Sigmoid colon (tissue), 6 donors: ENCODE measurements at regions not wholly inside any gene's neighbourhood (a gene's known extent, or its start where the extent isn't known, plus 50 kb on each side); places are given as distances from the start of the nearest gene placed in this dataset.

Experiments used
- DNase-seq: peaks from one replicate; pipeline ENCODE4 v3.0.0-alpha.2; 2019
- H3K27ac ChIP-seq, 4 donors: fragments of 200-600 bp; sonication (generic); one replicate each; pipeline ENCODE4 v1.5.1; 2016 to 2019; ENCODE audit warnings: mild to moderate bottlenecking in 1 of 4
- H3K27me3 ChIP-seq, 3 donors: fragments of 200-600 bp; sonication (generic); one replicate each; pipeline ENCODE4 v1.5.1; 2019; ENCODE audit warnings: mild to moderate bottlenecking in 1 of 3
- H3K36me3 ChIP-seq, 4 donors: fragments of 200-600 bp; sonication (generic); one replicate each; pipeline ENCODE4 v1.5.1; 2016 to 2019
- H3K4me1 ChIP-seq, 4 donors: fragments of 200-600 bp; sonication (generic); one replicate each; pipeline ENCODE4 v1.5.1; 2017 to 2019
- H3K4me3 ChIP-seq, 4 donors: fragments of 200-600 bp; sonication (generic); one replicate each; pipeline ENCODE4 v1.5.1; 2017 to 2019; ENCODE audit warnings: mild to moderate bottlenecking in 2 of 4, moderate library complexity in 1 of 4
- H3K9me3 ChIP-seq, 4 donors: fragments of 200-600 bp in 3 of 4; sonication (generic) in 3 of 4; one replicate each; pipeline versions ENCODE4 v1.5.1 to v1.6.1; 2013 to 2019
- CTCF ChIP-seq, 4 experiments: fragments of 450-650 bp in 3 of 4; fragments of 200-600 bp in 1 of 4; IDR thresholded peaks; one replicate each; pipeline ENCODE4 v1.5.1; 2016 to 2019; ENCODE audit warnings: antibody characterized with exemption in 4 of 4, mild to moderate bottlenecking in 3 of 4, moderate library complexity in 2 of 4
- EP300 ChIP-seq, 4 donors: sonication (generic); formaldehyde crosslinking; IDR thresholded peaks; one replicate each; pipeline ENCODE4 v1.6.1; 2017; ENCODE audit warnings: antibody characterized with exemption in 4 of 4
- POLR2A ChIP-seq, 2 donors: fragments of 450-650 bp; IDR thresholded peaks; one replicate each; pipeline ENCODE4 v1.6.1; 2016; ENCODE audit warnings: antibody characterized with exemption in 2 of 2, mild to moderate bottlenecking in 2 of 2, moderate library complexity in 2 of 2
- POLR2AphosphoS5 ChIP-seq, 4 donors: sonication (generic); formaldehyde crosslinking; IDR thresholded peaks; one replicate each; pipeline ENCODE4 v1.6.1; 2017; ENCODE audit warnings: antibody characterized with exemption in 4 of 4
- WGBS, 2 donors: extraction: QIAGEN DNeasy Blood & Tissue Kit; methylation state at CpG; one replicate each; pipeline ENCODE4 v1.1.7; 2013; 5-methylcytosine and 5-hydroxymethylcytosine counted together
- intact Hi-C: fragments of 100-400 bp; cut with DNase I; formaldehyde crosslinking; loops from one replicate; pipeline ENCODE4 v1.15.1; 2023
- donor health status: healthy with polysubstance abuse.
- donor health status: healthy.

GRCh38 chr6:91023529-91023928 is 436.7 kb upstream of the MAP3K7 start:
- intact Hi-C loops, result no loop called here
- Histone ChIP-seq H3K4me3 (no peak overlapping the region), H3K27me3 (no peaks in the 10 kb centered on the region), H3K9me3 (no peaks in the 10 kb centered on the region), H3K27ac (no peak overlapping the region), H3K36me3 (no peaks in the 10 kb centered on the region), H3K4me1 (no peaks in the 10 kb centered on the region)
- TF ChIP-seq POLR2AphosphoS5 (IDR thresholded peaks at IDR 0.05), result no peak
- no peak for TF ChIP-seq EP300 (IDR thresholded peaks at IDR 0.05)
- no peak for TF ChIP-seq CTCF (IDR thresholded peaks at IDR 0.05)
- TF ChIP-seq POLR2A (IDR thresholded peaks at IDR 0.05), result no peak
- no peak for DNase-seq

- Histone ChIP-seq H3K27me3 (no peaks in the 10 kb centered on the region), H3K27ac (no peak overlapping the region), H3K4me1 (no peaks in the 10 kb centered on the region), H3K4me3 (no peak overlapping the region), H3K36me3 (no peaks in the 10 kb centered on the region), H3K9me3 (no peaks in the 10 kb centered on the region)
- TF ChIP-seq POLR2A (IDR thresholded peaks at IDR 0.05), result no peak
- no peak for DNase-seq
- WGBS, 2 donors, result 20 to 50% methylated on average over 1 of the region's 1 CpG
- intact Hi-C loops, result no loop called here
These were observed 433.9 kb upstream of the MAP3K7 start for GRCh38 chr6:91020744-91021143.

- Histone ChIP-seq H3K36me3 (no peaks in the 10 kb centered on the region), H3K9me3 (no peaks in the 10 kb centered on the region), H3K27me3 (no peaks in the 10 kb centered on the region), H3K4me1 (no peaks in the 10 kb centered on the region), H3K27ac (no peak overlapping the region), H3K4me3 (no peak overlapping the region)
- intact Hi-C loops, result no loop called here
- TF ChIP-seq POLR2A (IDR thresholded peaks at IDR 0.05) (no peak), POLR2AphosphoS5 (IDR thresholded peaks at IDR 0.05) (no peak), CTCF (IDR thresholded peaks at IDR 0.05) (no peak), EP300 (IDR thresholded peaks at IDR 0.05) (no peak)
- 92 to 95% methylated on average over 3 of the region's 3 CpGs for WGBS, 2 donors
- DNase-seq, result no peak
These were observed 431.7 kb upstream of the MAP3K7 start for GRCh38 chr6:91018586-91018985.

GRCh38 chr6:91013511-91013910 is 426.6 kb upstream of the MAP3K7 start:
- Histone ChIP-seq H3K27me3 (no peaks in the 10 kb centered on the region), H3K27ac (no peak overlapping the region), H3K4me3 (no peak overlapping the region), H3K9me3 (no peaks in the 10 kb centered on the region), H3K4me1 (no peaks in the 10 kb centered on the region), H3K36me3 (no peaks in the 10 kb centered on the region)
- TF ChIP-seq POLR2A (IDR thresholded peaks at IDR 0.05) (no peak), EP300 (IDR thresholded peaks at IDR 0.05) (no peak), CTCF (IDR thresholded peaks at IDR 0.05) (no peak), POLR2AphosphoS5 (IDR thresholded peaks at IDR 0.05) (no peak)
- no peak for DNase-seq
- intact Hi-C loops, result no loop called here

GRCh38 chr6:90997076-90997475 is 410.2 kb upstream of the MAP3K7 start:
- Histone ChIP-seq H3K27me3 (no peaks in the 10 kb centered on the region), H3K4me1 (no peaks in the 10 kb centered on the region), H3K9me3 (no peaks in the 10 kb centered on the region), H3K36me3 (no peaks in the 10 kb centered on the region), H3K4me3 (no peak overlapping the region), H3K27ac (no peak overlapping the region)
- TF ChIP-seq POLR2AphosphoS5 (IDR thresholded peaks at IDR 0.05) (no peak), CTCF (IDR thresholded peaks at IDR 0.05) (no peak), EP300 (IDR thresholded peaks at IDR 0.05) (no peak), POLR2A (IDR thresholded peaks at IDR 0.05) (no peak)
- intact Hi-C loops, result no loop called here
- DNase-seq, result no peak
- WGBS, 2 donors, result 67 to 85% methylated on average over 4 of the region's 4 CpGs
